Type B pancreatic cell (in vitro differentiated cells): ENCODE measurements at regions not wholly inside any gene's neighbourhood (a gene's known extent, or its start where the extent isn't known, plus 50 kb on each side); places are given as distances from the start of the nearest gene placed in this dataset.
"Not testable (repeated sequence)": the region's sequence is repeated elsewhere in the genome, so short reads cannot be mapped to it uniquely, and the experiment has no call there.

Experiments used
- DNase-seq: peaks from one replicate; pipeline ENCODE4 v3.0.0; 2021; ENCODE audit warnings: mixed read lengths; ENCODE audit not compliant: unreplicated experiment; ENCODE audit errors: extremely low spot score
- H3K27ac Mint-ChIP-seq: 2 replicates; pipeline ENCODE4 v1.8.0; 2021; ENCODE audit warnings: mild to moderate bottlenecking, mixed read lengths
- H3K27me3 Mint-ChIP-seq: 2 replicates; pipeline ENCODE4 v1.8.0; 2021; ENCODE audit warnings: mixed read lengths
- H3K36me3 Mint-ChIP-seq: 2 replicates; pipeline ENCODE4 v1.8.0; 2021; ENCODE audit warnings: mixed read lengths
- H3K4me1 Mint-ChIP-seq: one replicate; pipeline ENCODE4 v1.8.0; 2021; ENCODE audit warnings: mixed read lengths; ENCODE audit not compliant: unreplicated experiment
- H3K4me3 Mint-ChIP-seq: 2 replicates; pipeline ENCODE4 v1.8.0; 2021; ENCODE audit warnings: mild to moderate bottlenecking, mixed read lengths
- H3K9me3 Mint-ChIP-seq: 2 replicates; pipeline ENCODE4 v1.8.0; 2021; ENCODE audit warnings: mixed read lengths

DNA sequence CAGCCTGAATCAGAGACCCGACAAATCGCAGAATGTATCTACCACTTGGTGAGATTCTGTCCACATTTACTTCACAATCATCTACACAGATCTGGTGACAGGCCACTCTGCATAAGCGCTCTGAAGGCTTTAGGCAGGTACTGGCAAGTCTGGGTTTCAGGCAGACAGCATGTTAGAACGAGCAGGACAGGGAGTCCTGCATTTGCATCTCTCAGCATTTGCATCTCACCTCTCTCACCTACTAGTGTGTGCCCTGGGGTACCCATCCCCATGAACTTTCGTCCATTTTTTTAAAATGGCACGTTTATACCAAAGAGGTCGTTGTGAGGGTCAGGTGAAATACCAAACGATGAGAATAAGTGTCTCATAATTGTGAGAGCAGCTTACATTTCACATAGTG lies 108.2 kb downstream of the SPATA31A1 start:
- H3K27me3 Mint-ChIP-seq, H3K4me1 Mint-ChIP-seq, DNase-seq, H3K9me3 Mint-ChIP-seq, H3K27ac Mint-ChIP-seq, H3K36me3 Mint-ChIP-seq: not testable (repeated sequence)
- H3K4me3 Mint-ChIP-seq: peak overlapping the region; percentile 98

DNA sequence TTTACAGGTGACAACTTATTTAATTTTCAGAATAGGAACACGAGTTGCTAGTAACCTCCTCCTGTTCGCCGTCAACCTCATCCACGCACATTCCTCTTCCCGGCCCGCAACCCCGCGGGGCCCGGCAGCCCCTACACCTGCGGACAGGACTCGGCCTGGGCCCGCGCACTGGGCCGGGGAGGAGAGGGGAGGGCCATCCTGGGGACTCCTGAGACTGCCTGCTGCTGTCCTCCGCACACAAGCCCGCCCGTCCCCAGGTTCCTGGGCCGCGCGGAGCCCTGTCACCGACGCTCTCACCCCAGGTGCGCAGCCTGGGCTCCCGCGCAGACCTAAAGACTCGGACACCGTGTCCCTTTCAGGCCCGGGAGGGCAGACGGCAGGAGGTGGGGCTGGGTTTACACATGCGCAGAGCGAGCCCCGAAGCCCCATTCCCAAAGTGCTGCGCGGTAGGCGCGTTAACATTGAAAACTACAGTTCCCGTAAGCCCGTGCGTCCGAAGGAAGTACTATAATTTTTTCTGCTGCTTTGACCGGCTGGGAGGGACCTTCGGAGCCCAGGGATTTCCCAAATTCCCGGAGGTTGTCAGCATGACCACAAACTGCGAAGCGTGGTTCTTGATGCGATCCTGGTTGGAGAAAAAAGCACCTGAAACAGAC lies 108.8 kb downstream of the SPATA31A1 start:
- H3K36me3 Mint-ChIP-seq, H3K9me3 Mint-ChIP-seq, H3K4me1 Mint-ChIP-seq, H3K27me3 Mint-ChIP-seq: not testable (repeated sequence)
- H3K4me3 Mint-ChIP-seq: peak overlapping the region; percentile 98
- peak overlapping the region; percentile 94 for H3K27ac Mint-ChIP-seq
- peak; percentile 83 for DNase-seq

DNA sequence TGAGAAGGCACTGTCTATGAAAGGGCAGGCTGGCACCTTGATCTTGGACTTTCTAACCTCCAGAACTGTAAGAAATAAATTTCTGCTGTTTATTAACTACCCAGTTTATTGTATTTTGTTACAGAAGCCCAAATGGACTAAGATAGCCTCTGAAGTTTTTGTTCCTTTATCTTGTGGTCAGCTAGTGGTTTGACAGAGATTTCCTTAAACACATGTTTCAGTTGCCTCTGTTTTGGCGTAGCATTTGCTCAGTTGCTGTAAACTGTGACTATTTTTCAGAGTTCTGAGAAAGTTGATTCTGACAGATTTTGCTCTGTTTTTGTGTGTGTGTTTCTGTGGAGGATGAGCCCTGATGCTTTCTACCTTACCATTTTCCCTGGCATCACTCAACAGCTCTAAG lies 119.0 kb downstream of the SPATA31A1 start:
- not testable (repeated sequence) for H3K4me3 Mint-ChIP-seq, H3K27me3 Mint-ChIP-seq, DNase-seq, H3K36me3 Mint-ChIP-seq, H3K4me1 Mint-ChIP-seq, H3K9me3 Mint-ChIP-seq, H3K27ac Mint-ChIP-seq

DNA sequence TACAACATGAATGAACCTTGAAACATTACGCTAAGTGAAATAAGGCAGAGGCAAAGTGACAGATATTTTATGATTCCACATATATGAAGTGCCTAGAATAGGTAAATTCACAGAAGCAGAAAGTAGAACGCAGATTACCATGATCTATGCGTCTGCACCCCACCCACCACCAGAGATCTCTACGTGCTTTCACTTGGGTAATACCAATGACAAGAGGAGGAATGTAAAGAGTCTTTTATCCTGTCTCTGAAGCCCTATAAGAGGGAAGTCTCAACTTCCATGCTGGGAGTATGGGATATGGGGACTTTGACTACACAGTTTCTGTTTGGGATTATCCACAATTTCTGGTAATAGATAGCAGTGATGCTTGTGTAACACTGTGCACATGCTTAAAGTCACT lies 127.6 kb downstream of the SPATA31A1 start:
- H3K36me3 Mint-ChIP-seq, H3K4me1 Mint-ChIP-seq, H3K27ac Mint-ChIP-seq, H3K4me3 Mint-ChIP-seq, H3K9me3 Mint-ChIP-seq, DNase-seq, H3K27me3 Mint-ChIP-seq: not testable (repeated sequence)

DNA sequence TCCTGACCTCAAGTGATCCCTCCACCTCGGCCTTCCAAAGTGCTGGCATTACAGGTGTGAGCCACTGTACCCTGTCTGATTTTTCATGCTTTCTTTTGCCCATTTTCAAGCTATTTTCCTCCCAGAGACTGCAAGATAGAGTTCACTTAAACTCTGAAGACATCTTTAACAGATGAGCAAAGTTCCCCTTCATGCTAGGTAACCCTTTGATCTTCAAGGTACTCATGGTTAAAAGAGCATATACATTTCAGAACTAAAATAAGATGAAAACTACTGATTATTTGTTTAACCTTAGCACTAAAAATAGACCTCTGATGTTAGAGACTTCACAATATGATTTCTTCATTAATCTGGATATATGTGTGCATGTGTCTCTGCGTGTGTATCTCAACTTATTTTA lies 128.4 kb downstream of the SPATA31A1 start:
- not testable (repeated sequence) for H3K4me3 Mint-ChIP-seq, H3K36me3 Mint-ChIP-seq, H3K4me1 Mint-ChIP-seq, H3K27ac Mint-ChIP-seq, DNase-seq, H3K9me3 Mint-ChIP-seq, H3K27me3 Mint-ChIP-seq

DNA sequence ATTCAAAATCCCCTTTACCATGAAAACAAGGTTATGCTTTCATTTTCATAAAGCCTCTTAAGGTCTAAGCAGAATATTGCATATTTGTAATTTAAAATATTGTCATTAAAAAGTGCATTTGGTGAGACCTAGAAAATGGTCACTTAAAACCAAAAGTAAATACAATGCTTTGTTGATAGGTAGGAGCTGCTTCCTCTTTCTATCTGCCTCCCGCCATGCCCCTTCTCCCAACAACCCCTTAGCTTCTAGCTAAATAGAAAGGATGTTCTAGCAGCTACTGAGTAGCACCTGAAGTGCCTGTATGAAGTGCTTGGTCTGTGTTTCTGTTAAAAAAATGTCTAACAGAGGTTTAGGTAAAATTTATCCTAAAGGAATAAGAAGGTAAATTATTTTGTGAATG lies 128.8 kb downstream of the SPATA31A1 start:
- H3K9me3 Mint-ChIP-seq, H3K4me1 Mint-ChIP-seq, H3K27me3 Mint-ChIP-seq, H3K36me3 Mint-ChIP-seq, H3K4me3 Mint-ChIP-seq, DNase-seq, H3K27ac Mint-ChIP-seq: not testable (repeated sequence)

DNA sequence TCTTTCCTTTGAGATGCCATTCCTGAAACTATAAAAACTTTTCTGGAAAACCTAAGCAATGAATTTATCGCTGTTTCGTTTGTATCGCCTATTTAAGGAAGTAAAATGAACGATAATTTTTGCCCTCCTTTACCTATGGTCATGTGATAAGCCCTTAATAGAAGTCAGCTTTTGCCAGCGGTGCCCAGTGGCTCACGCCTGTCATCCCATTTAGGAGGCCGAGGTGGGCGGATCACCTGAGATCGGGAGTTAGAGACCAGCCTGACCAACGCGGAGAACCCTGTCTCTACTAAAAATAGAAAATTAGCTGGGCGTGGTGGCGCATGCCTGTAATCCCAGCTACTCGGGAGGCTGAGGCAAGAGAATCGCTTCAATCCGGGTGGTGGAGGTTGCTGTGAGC lies 132.0 kb downstream of the SPATA31A1 start:
- H3K4me1 Mint-ChIP-seq, H3K36me3 Mint-ChIP-seq, H3K27me3 Mint-ChIP-seq, H3K9me3 Mint-ChIP-seq, H3K4me3 Mint-ChIP-seq, DNase-seq, H3K27ac Mint-ChIP-seq: not testable (repeated sequence)

DNA sequence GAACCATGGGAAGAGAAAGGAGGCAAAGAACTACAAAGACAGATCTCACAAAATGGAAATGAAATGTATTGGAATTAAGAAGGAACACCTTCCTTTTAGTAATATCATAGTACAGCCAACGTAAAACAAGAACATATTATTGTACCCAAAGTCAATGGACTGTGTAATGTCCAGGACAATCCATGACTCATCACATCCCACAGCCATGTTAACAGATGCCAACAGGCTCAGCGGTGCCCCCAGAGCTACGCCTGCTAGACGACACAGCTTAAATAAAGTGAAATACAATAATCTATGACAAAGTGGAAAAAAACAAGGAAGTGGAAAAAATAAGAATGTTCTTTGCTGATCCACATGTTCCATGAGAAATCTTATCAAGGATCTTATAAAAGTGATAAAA lies 140.8 kb downstream of the SPATA31A1 start:
- not testable (repeated sequence) for H3K9me3 Mint-ChIP-seq, DNase-seq, H3K4me1 Mint-ChIP-seq, H3K27ac Mint-ChIP-seq, H3K4me3 Mint-ChIP-seq, H3K27me3 Mint-ChIP-seq, H3K36me3 Mint-ChIP-seq

DNA sequence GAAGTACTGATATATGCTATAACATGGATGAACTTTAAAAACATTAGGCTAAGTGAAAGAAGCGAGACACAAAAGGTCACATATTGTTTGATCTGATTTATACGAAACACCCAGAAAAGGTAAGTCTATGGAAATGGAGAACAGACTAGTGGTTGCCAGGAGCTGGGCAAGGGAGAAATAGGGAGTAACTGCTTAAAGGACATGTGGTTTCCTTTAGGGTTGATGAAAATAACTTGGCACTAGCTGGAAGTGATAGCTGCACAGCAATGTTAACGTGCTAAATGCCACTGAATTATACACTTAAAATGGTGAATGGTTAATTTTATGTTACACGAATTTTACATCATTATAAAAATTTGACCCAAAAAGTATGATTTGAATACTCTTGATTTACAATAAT lies 147.7 kb downstream of the SPATA31A1 start:
- H3K9me3 Mint-ChIP-seq, H3K36me3 Mint-ChIP-seq, H3K27ac Mint-ChIP-seq, H3K27me3 Mint-ChIP-seq, DNase-seq, H3K4me3 Mint-ChIP-seq, H3K4me1 Mint-ChIP-seq: not testable (repeated sequence)

DNA sequence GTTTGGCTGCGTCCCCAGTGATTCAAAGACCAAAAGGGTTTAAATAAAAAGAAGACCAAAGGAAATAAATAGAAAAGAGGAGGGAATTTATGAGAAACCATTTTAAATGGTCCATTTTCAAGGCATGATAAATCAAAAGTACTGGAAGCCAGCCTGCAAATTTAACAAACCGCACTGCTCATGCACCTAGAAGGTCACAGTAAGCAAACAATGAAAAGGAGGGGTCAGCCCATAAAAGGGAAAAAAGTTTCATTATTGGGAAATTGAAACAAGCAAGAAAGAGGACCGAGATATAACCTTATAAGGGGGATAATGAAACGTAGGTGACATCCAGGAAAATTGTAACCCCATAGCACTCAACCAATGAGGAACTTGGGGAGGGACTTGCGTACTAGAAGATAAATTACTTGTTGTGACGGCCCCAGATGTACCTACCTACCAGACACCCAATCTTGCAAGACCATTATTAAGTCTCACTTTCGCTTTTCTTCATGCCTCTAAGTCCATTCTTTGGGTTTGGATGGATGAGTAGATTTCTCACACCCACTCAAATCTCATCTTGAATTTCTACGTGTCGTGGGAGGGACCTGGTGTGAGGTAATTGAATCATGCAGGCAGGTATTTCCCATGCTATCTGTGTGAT lies 172.0 kb downstream of the SPATA31A1 start:
- not testable (repeated sequence) for H3K36me3 Mint-ChIP-seq, H3K4me3 Mint-ChIP-seq, DNase-seq, H3K4me1 Mint-ChIP-seq, H3K27me3 Mint-ChIP-seq, H3K27ac Mint-ChIP-seq, H3K9me3 Mint-ChIP-seq

DNA sequence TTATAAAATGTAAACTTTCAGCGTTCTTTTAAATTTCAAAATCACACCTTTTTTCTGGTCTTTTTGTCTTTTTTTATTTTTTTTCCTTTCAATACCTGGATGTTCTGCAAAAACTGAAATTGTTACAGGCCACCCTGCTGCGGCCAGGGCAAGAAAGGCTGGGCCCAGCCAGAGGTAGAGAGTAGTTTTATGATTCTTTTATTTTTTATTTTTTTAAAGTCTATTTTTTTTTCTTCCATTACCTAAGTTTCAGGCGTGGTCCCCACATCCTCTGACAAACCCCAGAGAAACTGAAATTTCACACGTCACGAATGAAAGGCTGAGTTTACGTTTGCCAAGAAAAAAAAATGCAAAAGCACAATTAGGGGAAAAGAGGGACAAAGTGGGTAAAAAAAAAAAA lies 177.1 kb downstream of the SPATA31A1 start:
- H3K27ac Mint-ChIP-seq, H3K27me3 Mint-ChIP-seq, H3K4me3 Mint-ChIP-seq, H3K36me3 Mint-ChIP-seq, DNase-seq, H3K9me3 Mint-ChIP-seq, H3K4me1 Mint-ChIP-seq: not testable (repeated sequence)

DNA sequence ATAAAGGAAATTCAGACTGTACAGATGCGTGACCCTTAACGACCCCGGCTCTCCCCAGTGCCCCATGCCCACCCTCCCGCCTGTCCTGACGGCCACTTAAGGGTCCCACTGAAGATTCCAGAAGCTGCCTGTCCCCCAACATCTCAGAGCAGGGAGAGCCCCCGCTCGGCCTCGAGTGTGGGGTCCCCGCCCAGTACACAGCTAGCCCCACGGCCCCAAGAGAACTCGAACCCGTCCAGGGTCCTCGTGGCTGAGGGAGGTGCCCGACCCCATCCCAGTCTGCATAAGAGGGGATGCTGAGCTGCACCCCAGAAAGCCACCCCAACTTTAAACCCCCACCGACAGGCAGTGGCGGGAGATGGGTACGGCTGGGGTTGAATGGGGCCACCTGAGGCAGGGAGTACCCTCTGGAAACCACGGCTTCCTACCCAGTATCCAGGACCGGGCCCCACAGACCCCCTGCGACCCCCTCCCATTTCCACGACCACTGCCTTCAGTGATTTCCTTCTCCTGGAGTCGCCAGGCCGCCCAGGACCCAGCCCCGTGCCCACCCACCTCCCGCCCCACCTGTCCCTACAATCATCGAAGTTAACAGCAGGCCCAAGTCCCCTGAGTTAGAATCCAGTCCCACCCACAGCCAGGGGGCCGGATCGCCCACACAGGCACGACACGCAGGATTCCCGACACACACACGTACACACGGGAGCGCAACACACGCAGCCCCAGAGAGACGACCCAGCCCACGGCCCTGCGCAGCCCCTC lies 177.7 kb downstream of the SPATA31A1 start:
- not testable (repeated sequence) for H3K4me3 Mint-ChIP-seq, H3K27me3 Mint-ChIP-seq, H3K27ac Mint-ChIP-seq, H3K36me3 Mint-ChIP-seq, DNase-seq, H3K9me3 Mint-ChIP-seq, H3K4me1 Mint-ChIP-seq

DNA sequence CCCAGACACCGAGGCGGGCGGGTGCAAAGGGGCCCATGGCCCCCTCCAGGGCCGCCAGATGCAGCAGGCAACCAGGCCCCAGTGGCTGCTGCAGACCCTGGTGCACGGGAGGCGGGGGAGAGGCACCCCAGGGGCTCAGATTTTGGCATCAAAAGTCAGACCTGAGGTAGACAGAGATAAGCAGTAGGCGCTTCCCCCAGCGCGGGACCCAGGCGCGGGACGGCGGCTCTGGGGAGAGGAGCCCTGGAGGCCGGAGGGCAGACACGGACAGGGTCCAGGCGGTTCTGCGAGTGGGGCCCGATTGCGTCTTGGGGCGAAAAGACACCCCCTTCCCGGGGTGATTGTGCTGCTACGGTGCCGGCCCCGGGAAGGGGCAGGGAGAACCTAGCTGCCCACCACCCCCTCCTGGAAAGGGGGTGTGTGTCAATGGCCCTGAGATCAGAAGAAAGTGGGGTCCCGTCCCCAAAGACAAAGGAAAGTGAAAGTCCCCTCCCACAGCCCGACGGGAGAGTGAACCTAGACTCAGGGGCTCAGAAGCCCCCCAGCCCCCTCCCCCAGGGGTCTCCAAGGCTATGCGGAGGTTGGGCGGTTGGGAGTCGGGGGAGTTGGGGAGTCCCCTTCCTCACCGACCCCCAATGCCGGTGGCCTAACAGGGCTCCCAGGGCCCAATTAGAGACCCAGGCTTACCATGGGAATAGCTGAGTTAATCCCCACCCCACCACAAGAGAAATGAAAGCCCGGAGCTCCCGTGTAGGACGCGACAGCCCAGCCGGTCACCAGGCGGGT lies 178.5 kb downstream of the SPATA31A1 start:
- H3K4me1 Mint-ChIP-seq, H3K4me3 Mint-ChIP-seq, H3K27me3 Mint-ChIP-seq, H3K9me3 Mint-ChIP-seq, H3K27ac Mint-ChIP-seq, DNase-seq, H3K36me3 Mint-ChIP-seq: not testable (repeated sequence)

DNA sequence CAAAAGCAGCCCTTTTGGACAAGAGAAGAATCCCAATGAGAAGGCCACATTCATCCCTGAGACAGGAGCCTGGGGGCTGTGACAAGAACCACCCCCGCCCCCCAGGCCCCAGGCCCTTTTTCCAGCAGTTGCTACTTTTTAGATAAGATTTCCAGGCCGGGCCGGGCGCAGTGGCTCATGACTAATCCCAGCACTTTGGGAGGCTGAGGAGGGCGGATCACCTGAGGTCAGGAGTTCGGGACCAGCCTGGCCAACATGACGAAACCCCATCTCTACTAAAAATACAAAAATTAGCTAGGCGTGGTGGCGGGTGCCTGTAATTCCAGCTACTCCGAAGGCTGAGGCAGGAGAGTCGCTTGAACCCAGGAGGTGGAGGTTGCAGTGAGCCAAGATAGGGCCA lies 179.4 kb downstream of the SPATA31A1 start:
- H3K9me3 Mint-ChIP-seq, H3K27ac Mint-ChIP-seq, DNase-seq, H3K4me3 Mint-ChIP-seq, H3K27me3 Mint-ChIP-seq, H3K4me1 Mint-ChIP-seq, H3K36me3 Mint-ChIP-seq: not testable (repeated sequence)
